ENCODE measurements at regions not wholly inside any gene's neighbourhood (a gene's known extent, or its start where the extent isn't known, plus 50 kb on each side); places are given as distances from the start of the nearest gene placed in this dataset.
"Not testable (repeated sequence)": the region's sequence is repeated elsewhere in the genome, so short reads cannot be mapped to it uniquely, and the experiment has no call there.

DNA sequence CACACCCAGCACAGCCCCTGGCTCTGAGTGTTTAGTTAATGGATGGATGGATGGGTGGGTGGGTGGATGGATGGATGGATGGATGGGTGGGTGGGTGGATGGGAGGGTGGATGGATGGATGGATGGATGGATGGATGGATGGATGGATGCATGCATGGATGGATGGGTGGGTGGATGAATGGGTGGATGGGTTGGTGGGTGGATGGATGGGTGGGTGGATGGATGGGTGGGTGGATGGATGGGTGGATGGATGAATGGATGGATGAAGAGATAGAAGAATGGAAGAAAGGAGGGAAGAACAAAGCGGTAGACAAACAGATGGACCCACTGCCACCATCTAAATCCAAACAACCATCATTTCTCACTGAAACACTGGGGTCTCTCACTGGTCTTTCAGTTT, 80.3 kb upstream of the SIRPA start:
- not testable (repeated sequence) for TF ChIP-seq POLR2A, CTCF (IDR thresholded peaks at IDR 0.05)

Measured in prostate gland (tissue), 2 donors.